H1 (cell line): ENCODE measurements at regions not wholly inside any gene's neighbourhood (a gene's known extent, or its start where the extent isn't known, plus 50 kb on each side); places are given as distances from the start of the nearest gene placed in this dataset.

Experiments
- ATF3 ChIP-seq: IDR thresholded peaks from 2 replicates; pipeline ENCODE4 v1.6.1; 2011; ENCODE audit warnings: low read depth, mild to moderate bottlenecking, low read length; ENCODE audit not compliant: insufficient read depth
- CBX8 ChIP-seq: fragments of 300-800, 300-1000 bp; sonication (generic); IDR thresholded peaks from 2 replicates; pipeline ENCODE4 v1.7.1; 2016; ENCODE audit warnings: low read depth, low read length, borderline replicate concordance
- CHD2 ChIP-seq: IDR thresholded peaks from 2 replicates; pipeline ENCODE4 v1.6.1; 2012; ENCODE audit warnings: low read length, improper control_type of control experiment
- CTBP2 ChIP-seq: IDR thresholded peaks from 2 replicates; pipeline ENCODE4 v1.7.0; 2011; ENCODE audit warnings: borderline replicate concordance, mild to moderate bottlenecking, moderate library complexity, mixed read lengths, low read length; ENCODE audit not compliant: insufficient read depth, insufficient read length
- E2F6 ChIP-seq: IDR thresholded peaks from 2 replicates; pipeline ENCODE4 v1.6.1; 2012; ENCODE audit warnings: inconsistent platforms
- SP2 ChIP-seq: IDR thresholded peaks from 2 replicates; pipeline ENCODE4 v1.6.1; 2012; ENCODE audit warnings: mild to moderate bottlenecking, low read length, inconsistent platforms

- TF ChIP-seq CTBP2 (no peak), CHD2 (no peak), E2F6 (no peak), SP2 (no peak), ATF3 (no peak), CBX8 (no peak)
Measured at GRCh38 chr4:110357521-110357920, 118.4 kb upstream of the ENPEP start (continued).
